HG02610 (cell line): ENCODE measurements at regions not wholly inside any gene's neighbourhood (a gene's known extent, or its start where the extent isn't known, plus 50 kb on each side); places are given as distances from the start of the nearest gene placed in this dataset.
"Not testable (repeated sequence)": the region's sequence is repeated elsewhere in the genome, so short reads cannot be mapped to it uniquely, and the experiment has no call there.

ENCODE experiments used
- ATAC-seq: cut with Tn5 transposase; IDR thresholded peaks from one replicate; pipeline ENCODE4 v1.9.1; 2021; ENCODE audit warnings: mild to moderate bottlenecking, moderate library complexity; ENCODE audit not compliant: unreplicated experiment

DNA sequence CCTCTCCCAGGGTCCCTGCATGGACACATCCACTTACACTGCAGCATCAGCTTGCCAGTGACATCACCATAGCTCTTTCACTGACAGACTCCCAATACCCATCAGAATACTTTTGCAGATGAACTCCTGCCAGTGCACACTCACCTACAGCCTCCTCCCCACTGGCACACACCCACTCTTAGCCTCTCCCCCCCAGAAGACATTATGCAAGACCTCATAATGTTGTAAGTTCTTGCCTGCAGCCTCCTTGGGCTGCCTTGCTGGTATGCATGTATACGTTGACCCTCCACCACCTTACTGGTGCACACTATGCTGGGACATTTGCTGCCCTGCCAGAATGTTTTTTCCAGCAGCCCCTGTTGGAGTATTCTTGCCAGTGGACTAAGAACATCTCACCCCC lies 324.2 kb downstream of the AEBP2 start:
- no peak for ATAC-seq

DNA sequence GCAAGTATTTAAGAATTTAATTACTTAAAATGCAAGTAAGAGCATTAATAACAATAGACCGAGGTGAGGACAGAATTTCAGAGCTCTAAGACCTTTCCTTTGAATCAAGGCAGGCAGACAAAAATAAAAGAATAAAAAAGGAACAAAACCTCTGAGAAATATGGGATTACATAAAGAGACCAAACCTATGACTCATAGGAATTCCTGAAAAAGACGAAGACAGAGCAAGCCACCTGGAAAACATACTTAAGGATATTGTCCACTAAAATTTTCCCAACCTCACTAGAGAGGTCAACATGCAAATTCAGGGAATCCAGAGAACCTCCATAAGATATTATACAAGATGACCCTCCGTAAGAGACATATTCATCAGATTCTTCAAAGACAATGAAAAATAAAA lies 325.1 kb downstream of the AEBP2 start:
- no peak for ATAC-seq

DNA sequence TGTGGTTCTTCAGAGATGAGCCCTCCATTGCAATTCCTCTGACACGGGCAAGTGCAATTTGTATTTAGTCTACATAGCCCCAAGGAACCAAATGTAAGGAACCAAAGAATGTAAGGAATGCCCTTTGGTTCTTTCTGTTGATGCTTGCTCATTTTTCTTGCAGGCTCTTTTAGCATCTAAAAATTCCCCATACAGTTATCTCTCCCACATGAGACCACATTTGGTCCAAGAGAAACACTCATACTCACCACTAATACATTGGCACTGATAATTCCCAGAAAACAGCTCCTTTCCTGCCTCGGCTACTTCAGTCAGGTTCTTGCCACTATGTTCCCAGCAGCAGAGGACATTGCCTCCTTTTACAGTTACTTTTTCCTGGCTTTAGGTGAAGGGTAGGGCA lies 332.6 kb downstream of the AEBP2 start:
- ATAC-seq: no peak

DNA sequence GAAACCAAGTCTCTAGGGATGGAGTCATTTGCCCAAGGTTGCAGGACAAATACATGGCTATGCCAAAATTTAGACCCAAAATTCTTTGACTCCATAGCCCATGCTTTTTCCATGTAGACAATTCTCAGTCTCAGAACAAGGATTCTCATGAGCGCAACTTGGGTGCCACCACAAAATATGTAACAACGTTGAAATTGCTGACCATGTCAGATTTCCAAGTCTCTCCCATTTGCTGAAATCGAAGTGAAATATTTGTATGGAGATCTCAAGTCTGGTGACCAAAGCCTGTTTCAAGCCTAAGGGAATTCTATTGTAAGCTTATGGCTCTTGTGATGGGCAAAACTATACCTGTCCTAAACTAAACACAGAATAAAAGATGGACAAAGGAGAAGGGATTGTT lies 333.5 kb downstream of the AEBP2 start:
- no peak for ATAC-seq

DNA sequence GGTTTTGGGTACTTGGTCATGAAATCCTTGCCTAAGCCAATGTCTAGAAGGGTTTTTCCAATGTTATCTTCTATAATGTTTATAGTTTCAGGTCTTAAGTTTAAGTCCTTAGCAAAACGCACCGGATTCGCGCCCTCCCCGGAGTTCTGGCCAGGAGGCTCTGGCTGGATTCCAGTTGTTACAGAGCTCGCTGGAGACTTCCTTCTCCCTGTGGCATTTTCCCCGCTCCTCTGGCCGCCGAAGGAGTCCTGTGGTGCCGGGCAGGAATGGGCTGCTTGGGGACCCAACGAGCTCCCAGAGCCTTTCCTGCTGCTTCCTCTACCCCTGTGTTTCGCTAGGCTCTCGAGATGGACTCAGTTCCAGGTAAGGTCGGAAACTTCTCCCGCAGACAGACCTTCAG lies 335.9 kb downstream of the AEBP2 start:
- ATAC-seq: no peak

DNA sequence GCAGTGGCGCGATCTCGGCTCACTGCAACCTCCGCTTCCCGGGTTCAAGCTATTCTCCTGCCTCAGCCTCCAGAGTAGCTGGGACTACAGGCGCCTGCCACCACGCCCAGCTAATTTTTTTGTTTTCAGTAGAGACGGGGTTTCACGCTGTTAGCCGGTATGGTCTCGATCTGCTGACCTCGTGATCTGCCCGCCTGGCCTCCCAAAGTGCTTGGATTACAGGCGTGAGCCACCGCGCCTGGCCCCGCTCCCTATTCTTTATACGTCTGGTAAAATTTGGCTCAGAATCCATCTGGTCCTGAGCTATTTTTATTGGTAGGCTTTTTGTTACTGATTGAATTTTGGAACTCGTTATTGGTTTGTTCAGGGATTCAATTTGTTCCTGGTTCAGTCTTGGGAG lies 336.7 kb downstream of the AEBP2 start:
- ATAC-seq: not testable (repeated sequence)

DNA sequence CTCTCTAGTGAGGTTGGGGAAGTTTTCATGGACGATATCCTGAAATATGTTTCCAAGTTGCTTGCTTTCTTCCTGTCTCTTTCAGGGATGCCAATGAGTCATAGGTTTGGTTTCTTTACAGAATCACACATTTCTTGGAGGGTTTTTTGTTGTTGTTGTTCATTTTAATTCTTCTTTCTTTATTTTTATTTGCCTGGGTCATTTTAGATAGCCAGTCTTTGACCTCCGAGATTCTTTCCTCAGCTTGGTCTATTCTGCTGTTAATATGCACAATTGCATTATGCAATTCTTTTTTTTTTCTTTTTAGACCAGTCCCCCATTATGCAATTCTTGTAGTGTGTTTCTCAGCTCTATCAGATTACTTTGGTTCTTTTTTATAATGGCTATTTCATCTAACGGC lies 338.9 kb downstream of the AEBP2 start:
- ATAC-seq: no peak

DNA sequence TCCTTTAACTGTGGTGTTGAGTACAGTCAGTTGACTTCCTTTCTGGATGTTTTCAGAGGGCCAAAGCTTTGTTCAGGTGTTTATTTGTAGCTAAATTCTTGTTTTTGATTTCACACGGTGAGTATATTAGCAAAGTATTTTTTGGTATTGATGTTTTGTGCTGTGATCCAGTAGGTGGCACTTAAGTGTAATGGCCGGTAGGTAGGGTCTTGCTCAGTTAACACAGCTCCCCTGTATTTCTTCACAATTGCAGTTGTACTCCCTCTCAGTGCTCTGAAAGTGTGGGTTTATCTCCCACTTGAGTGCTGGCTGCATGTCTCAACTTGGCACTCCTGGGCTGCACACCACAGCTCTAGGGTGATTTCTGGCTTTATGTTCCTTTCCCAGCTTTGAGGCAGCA lies 339.5 kb downstream of the AEBP2 start:
- ATAC-seq: no peak

DNA sequence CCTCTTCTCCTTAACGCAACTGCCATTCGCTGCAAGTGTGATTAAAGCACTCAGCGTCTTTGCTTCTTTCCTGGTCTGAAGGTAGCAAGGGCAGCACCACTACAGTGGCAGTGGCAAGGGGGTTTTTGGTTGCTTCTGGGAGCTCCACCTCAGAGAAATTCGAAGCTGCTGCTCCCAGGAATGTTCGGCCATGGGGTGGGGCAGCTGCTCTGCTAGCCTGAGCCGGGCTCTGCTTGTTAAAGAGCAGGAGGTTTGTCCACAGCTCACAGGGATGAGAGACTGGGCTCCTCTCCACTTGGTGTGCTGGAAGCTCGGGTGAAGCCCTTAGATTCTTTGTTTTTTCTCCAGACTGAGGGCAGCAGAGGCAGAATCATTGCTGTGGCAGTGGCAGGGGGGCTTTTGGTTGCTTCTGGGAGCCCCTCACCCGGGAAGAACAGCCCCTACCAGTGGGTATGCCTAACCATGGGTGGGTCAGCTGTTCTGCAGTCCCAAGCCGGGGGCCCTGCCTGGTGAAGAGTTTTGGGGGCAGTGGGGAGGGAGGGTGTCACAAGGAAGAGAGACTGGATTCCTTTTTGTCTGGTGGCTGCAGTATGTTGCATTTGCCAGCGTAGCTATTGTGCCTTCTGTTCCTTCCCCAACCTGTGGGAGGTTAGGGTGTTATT lies 340.2 kb downstream of the AEBP2 start:
- ATAC-seq: no peak

DNA sequence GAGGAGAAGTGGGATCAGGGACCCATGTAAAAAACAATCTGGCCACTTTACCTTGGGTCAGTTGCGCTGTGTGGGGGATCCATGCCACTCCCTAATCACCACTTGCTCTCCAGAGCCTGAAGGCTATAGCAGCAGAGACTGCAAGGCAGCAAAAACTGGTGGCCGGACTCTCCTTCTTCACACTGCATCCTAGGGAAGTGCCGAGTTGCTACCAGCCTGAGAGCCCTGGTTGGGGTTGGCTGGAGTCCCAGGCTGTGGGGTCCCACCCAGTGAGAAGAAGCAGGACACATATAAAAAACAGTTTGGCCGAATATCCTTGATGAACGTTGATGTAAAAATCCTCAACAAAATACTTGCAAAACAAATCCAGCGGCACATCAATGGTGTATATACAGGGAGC lies 341.2 kb downstream of the AEBP2 start:
- ATAC-seq: no peak

DNA sequence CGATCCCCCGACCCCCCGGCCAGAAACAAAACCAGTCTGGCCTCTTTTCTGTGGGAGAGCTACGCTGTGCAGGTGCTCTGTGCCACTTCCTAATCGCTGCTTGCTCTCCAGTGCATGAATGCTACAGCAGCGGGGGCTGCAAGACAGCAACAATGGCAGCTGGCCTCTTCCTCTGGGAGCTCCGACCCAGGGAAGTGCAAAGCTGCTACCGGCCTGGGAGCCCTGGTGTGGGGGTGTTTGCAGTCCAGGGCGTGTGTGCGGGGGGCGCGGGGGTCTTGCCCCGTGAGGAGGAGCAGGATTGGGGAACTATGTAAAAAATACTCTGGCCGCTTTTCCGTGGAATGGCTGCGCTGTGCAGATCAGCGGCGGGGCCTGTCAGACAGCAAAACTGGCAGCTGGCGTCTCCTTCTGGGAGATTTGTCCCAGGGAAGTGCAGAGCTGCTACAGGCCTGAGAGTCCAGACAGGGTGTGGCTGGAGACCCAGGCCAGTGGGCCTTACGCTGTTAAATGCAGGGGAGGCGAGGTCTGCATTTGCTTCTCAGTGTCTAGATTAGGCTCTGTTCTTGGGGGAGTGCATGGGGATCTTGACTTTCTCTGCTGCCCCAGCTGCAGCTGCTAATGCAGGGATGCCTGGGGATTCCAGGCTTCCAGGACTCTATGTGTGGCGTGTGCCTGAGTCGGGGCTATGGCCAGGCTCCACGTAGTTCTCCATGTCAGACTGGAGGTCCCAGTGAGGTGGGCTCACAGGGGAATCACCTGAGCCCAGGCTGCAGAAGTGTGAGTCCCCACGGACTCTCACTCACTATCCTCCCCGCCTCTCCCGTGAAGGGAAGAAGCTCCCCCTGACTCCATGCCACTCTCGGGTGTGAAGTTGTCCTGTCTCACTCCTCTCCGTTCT lies 344.5 kb downstream of the AEBP2 start:
- no peak for ATAC-seq

DNA sequence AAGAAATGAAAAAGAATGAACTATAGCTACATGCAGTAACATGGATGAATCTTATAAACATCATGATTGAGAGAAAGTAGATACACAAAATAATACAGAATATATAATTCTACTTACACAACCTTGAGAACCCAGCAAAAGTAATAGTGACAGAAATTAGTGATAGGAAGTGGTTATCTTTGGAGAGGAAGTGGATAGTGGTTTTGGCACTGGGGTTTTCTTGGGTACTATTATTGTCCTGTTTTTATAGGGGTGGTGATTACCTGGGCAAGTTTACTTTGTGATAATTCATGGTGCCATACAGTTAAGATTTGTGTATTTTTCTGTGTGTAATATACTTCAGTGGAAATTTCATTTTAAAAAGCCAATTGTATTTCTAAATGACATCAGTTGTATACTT lies 352.7 kb downstream of the AEBP2 start:
- ATAC-seq: peak; percentile 67

DNA sequence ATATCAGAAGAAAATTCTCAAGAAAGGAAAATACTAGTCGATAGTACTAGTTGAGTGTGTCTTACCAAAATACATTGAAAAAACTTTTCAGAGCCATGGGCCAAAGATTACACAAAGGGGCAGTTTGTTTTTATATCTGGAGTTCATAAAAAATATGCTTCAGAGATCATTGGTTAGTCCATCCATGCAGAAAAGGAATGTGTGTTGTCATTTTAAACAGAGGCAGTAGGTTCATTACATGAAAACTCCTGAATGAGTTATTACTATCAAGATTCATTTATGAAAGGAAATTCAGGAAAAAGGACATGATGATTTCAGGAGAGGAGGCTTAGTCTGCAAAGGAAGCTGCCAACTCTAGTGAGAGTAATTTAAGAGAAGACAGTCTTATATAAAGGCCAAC lies 354.8 kb downstream of the AEBP2 start:
- no peak for ATAC-seq

DNA sequence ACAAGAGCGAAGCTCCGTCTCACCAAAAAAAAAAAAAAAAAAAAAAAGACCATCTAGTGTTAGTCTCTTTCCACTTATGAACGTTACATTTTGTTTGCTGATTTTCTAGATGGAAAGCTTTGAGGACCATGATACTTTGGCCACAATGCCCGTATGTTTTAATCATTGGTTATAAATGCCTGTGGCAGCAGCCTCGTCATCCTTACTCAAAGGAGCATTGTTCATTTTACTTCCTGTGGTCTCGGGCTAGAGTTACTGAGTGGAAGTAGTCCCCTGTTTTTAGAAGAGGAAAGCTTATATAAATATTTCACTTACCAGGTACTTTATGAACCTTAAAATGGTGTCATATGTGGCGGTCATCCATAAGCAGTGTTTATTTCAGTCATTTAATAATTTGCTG lies 359.9 kb downstream of the AEBP2 start:
- no peak for ATAC-seq

DNA sequence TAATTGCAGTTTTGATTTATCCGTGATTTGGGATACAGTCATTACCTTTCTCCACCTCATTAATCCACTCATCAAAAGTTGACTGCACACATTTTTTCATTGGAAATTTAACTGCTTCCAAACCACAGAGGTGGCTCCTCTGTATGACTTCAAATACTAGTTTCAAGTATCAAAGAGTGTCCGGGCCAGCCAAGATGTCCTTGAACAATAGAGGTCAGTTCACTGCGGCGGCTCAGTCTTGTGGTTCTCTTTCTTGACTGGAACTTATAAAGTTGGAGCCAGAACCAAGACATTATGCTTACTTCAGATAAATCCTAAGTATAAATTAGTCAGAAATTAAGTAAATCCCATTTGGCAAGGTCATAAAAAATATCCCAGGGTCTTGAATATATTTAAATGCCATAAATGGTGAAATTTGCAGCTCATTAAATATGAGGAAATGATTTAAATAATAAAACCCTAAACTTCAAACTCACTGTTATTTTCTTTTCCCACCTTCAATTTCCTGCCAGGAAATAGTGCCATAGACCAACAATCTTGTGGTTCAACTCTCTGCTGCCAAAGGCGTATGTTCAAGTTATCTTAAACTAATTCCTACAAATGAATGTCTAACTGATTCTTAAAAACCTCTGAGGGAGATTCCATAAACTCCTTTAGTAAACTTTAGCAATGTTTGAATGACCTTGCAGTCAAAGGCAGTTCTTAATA lies 360.8 kb downstream of the AEBP2 start:
- ATAC-seq: no peak

DNA sequence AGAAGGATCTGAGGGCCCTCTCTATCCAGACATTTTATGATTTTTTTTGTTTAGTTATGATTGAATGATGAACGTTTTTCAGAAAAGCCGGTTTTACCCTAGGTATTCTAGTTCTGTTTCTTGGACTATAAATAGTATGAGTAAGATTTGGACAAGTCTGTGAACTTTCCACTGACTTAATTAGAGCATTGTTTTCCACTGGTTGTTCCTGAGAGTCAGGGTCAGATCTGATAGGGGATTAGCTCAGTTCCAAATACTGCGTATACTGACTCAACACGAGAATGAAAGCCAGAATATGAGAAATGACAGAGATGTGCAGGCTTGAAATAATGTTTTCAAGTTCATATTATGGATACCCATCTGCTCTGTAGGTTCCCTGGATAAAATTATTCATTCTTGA lies 361.6 kb downstream of the AEBP2 start:
- ATAC-seq: peak; percentile 91

DNA sequence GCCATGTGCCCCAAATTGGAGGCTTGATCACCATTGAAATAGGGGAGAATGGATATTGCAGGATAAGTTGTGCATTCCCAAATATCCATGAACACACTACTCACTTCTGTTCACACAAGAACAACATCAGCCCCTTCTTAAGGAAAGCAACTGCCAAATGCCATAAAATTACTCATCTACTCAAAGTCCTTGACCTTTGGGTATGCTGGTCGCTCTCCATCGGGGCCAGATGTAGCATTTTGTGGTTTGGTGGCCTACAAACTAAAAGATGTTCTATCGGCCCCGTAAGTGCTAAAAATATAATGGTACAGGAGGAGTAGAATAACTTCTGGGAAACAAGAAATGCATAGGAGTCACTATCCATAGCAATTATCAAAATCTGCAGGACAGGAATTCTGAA lies 362.6 kb downstream of the AEBP2 start:
- no peak for ATAC-seq

DNA sequence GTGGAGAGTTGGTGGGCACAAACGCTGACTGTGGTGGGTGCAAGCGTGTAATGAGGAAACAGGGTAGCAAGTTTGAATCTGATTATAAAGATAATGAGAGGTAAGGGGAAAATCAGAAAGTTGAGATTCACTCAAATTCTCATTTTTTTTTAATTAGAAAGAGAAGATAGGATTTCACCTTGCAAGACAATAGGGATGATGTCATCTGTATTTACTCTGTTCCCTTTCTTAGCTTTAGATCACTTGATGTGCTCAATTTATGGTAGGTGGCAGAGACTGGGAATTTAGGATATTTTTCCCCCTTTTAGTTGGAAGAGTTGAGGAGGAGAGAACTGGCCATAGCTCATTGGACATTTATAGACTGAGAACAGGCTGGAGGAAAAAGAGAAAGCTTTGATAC lies 363.6 kb downstream of the AEBP2 start:
- ATAC-seq: no peak

DNA sequence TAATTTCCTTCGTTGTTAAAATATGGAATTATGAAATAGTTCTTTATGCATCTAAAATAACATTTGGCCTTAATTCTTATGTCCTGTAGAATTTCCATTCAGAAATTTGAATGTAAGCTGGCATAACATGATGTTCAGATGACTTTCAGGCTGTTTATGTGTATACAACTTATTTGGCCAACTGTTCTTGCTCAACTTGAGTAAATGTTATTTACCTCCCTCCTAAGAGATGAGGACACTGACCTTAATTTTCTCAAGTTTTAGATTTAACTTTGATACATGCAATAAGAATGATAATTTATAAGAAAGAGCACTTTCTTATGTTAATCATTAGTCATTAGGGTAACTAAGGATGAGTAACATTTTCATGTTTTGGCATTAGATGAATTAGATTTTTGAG lies 365.4 kb downstream of the AEBP2 start:
- no peak for ATAC-seq

DNA sequence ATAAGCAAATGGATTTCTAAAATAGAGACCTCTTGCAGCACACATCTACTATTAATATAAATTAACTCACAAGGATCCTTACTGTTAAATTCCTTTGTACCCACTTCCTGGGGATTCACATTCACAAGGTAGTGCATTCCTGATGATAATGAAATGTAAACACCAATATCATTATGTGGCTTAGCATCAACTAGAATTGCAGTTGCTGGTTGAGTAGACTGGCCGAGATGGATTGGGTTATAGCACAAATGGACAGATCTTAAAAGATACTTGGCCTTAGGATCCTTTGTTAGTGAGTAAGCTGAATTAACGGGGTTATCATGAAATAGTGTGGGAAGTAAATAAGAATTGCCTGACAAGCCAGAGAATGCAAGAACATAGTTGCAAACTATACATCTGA lies 369.1 kb downstream of the AEBP2 start:
- no peak for ATAC-seq

DNA sequence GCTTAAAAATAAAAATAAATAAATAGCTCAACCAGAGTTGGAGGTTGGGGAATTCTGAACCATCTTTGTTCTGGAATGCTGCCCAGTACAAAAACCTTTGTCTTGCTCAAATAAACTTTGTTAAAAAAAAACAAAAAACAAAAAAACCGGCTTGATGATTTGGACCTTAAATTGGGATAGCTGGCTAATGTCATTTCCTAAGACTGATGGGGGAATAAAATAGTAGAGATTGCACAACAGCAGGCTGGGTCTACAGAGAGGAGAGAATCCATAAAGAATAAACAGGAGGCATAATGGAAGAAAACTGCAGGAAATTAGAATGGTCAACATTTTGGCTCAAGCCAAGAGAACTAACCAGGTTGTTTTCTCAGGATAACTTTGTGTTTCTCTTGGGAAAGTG lies 370.9 kb downstream of the AEBP2 start:
- no peak for ATAC-seq

DNA sequence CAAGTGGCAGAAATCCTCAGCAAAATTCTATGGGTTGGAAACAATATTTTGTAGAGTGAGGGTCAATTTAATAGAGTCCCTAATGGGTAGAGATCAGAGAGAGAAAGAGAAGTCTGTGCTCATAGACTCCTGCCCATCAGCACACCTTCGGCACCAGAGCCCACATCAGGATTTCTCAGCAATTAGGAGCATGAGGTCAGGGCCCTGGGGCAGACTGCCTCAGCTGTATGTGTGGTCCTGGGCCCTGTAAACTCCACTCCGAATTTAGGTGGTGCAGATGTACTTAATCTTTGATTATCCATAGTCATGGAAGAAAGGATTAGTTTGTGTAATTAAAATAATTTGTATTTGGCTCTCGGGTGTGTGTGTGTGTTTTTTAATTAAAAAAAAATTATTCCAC lies 372.6 kb downstream of the AEBP2 start:
- no peak for ATAC-seq
